ENCODE measurements at regions not wholly inside any gene's neighbourhood (a gene's known extent, or its start where the extent isn't known, plus 50 kb on each side); places are given as distances from the start of the nearest gene placed in this dataset.
"Not testable (repeated sequence)": the region's sequence is repeated elsewhere in the genome, so short reads cannot be mapped to it uniquely, and the experiment has no call there.

GRCh38 chr4:107366016-107366735, 330.1 kb upstream of the DKK2 start:
- no peaks in the 10 kb centered on the region for H3K36me3 Mint-ChIP-seq (ENCODE audit: low read depth)
- H3K27ac Mint-ChIP-seq = no peak overlapping the region
- no peaks in the 10 kb centered on the region for H3K9me3 Mint-ChIP-seq
- H3K27me3 Mint-ChIP-seq (ENCODE audit: low read depth) = no peaks in the 10 kb centered on the region
- DNase-seq (ENCODE audit: low spot score) = no peak
- H3K4me1 Mint-ChIP-seq (ENCODE audit: low read depth) = no peaks in the 10 kb centered on the region
- H3K4me3 Mint-ChIP-seq (ENCODE audit: low read depth) = no peak overlapping the region
- intact Hi-C loops (cut with micrococcal nuclease) = no loop called here

GRCh38 chr4:107363125-107363524, 327.0 kb upstream of the DKK2 start:
- peaks cover 1% of the 10 kb centered on the region for H3K27me3 Mint-ChIP-seq (ENCODE audit: low read depth)
- H3K4me3 Mint-ChIP-seq (ENCODE audit: low read depth) = no peak overlapping the region

GRCh38 chr4:107359208-107359607, 323.1 kb upstream of the DKK2 start:
- Mint-ChIP-seq H3K27me3 (ENCODE audit: low read depth) (peaks cover 1% of the 10 kb centered on the region), H3K9me3 (no peaks in the 10 kb centered on the region), H3K4me3 (ENCODE audit: low read depth) (no peak overlapping the region), H3K4me1 (ENCODE audit: low read depth) (no peaks in the 10 kb centered on the region), H3K36me3 (ENCODE audit: low read depth) (no peaks in the 10 kb centered on the region), H3K27ac (no peak overlapping the region)
- intact Hi-C loops (cut with micrococcal nuclease) = no loop called here
- DNase-seq (ENCODE audit: low spot score) = no peak

More at GRCh38 chr4:107363125-107363524, 327.0 kb upstream of the DKK2 start:
- intact Hi-C loops (cut with micrococcal nuclease) = no loop called here
- DNase-seq (ENCODE audit: low spot score) = no peak
- no peaks in the 10 kb centered on the region for H3K4me1 Mint-ChIP-seq (ENCODE audit: low read depth)
- H3K36me3 Mint-ChIP-seq (ENCODE audit: low read depth) = no peaks in the 10 kb centered on the region
- no peaks in the 10 kb centered on the region for H3K9me3 Mint-ChIP-seq
- no peak overlapping the region for H3K27ac Mint-ChIP-seq

GRCh38 chr4:107354304-107354703, 318.2 kb upstream of the DKK2 start:
- H3K4me3 Mint-ChIP-seq (ENCODE audit: low read depth); intact Hi-C loops (cut with micrococcal nuclease); H3K4me1 Mint-ChIP-seq (ENCODE audit: low read depth); H3K27me3 Mint-ChIP-seq (ENCODE audit: low read depth); H3K27ac Mint-ChIP-seq; H3K9me3 Mint-ChIP-seq; DNase-seq (ENCODE audit: low spot score); H3K36me3 Mint-ChIP-seq (ENCODE audit: low read depth): not testable (repeated sequence)

GRCh38 chr4:107351196-107351595, 315.1 kb upstream of the DKK2 start:
- Mint-ChIP-seq H3K4me1 (ENCODE audit: low read depth) (no peaks in the 10 kb centered on the region), H3K27me3 (ENCODE audit: low read depth) (no peaks in the 10 kb centered on the region), H3K4me3 (ENCODE audit: low read depth) (no peak overlapping the region), H3K9me3 (no peaks in the 10 kb centered on the region), H3K36me3 (ENCODE audit: low read depth) (no peaks in the 10 kb centered on the region), H3K27ac (no peak overlapping the region)
- intact Hi-C loops (cut with micrococcal nuclease) = no loop called here
- DNase-seq (ENCODE audit: low spot score) = no peak

- no peaks in the 10 kb centered on the region for H3K4me1 Mint-ChIP-seq (ENCODE audit: low read depth)
- H3K36me3 Mint-ChIP-seq (ENCODE audit: low read depth) = no peaks in the 10 kb centered on the region
- DNase-seq (ENCODE audit: low spot score) = no peak
- no peak overlapping the region for H3K27ac Mint-ChIP-seq
- H3K9me3 Mint-ChIP-seq = no peaks in the 10 kb centered on the region
- H3K27me3 Mint-ChIP-seq (ENCODE audit: low read depth) = no peaks in the 10 kb centered on the region
- intact Hi-C loops (cut with micrococcal nuclease) = no loop called here
- H3K4me3 Mint-ChIP-seq (ENCODE audit: low read depth) = no peak overlapping the region
Observed at GRCh38 chr4:107349732-107350131, 313.6 kb upstream of the DKK2 start.

- Mint-ChIP-seq H3K36me3 (ENCODE audit: low read depth) (no peaks in the 10 kb centered on the region), H3K4me3 (ENCODE audit: low read depth) (no peak overlapping the region), H3K9me3 (no peaks in the 10 kb centered on the region), H3K27ac (no peak overlapping the region), H3K4me1 (ENCODE audit: low read depth) (no peaks in the 10 kb centered on the region), H3K27me3 (ENCODE audit: low read depth) (no peaks in the 10 kb centered on the region)
- intact Hi-C loops (cut with micrococcal nuclease) = no loop called here
- DNase-seq (ENCODE audit: low spot score) = no peak
Observed at GRCh38 chr4:107349266-107349665, 313.2 kb upstream of the DKK2 start.

- no peak overlapping the region for H3K27ac Mint-ChIP-seq
- no peaks in the 10 kb centered on the region for H3K9me3 Mint-ChIP-seq
- no peak for DNase-seq (ENCODE audit: low spot score)
- no peaks in the 10 kb centered on the region for H3K27me3 Mint-ChIP-seq (ENCODE audit: low read depth)
- no peaks in the 10 kb centered on the region for H3K36me3 Mint-ChIP-seq (ENCODE audit: low read depth)
- no peak overlapping the region for H3K4me3 Mint-ChIP-seq (ENCODE audit: low read depth)
- intact Hi-C loops (cut with micrococcal nuclease) = no loop called here
- no peaks in the 10 kb centered on the region for H3K4me1 Mint-ChIP-seq (ENCODE audit: low read depth)
Observed at GRCh38 chr4:107348188-107349050, 312.3 kb upstream of the DKK2 start.

GRCh38 chr4:107333518-107333917, 297.4 kb upstream of the DKK2 start:
- H3K9me3 Mint-ChIP-seq = peaks cover 3% of the 10 kb centered on the region
- no peak for DNase-seq (ENCODE audit: low spot score)
- H3K27me3 Mint-ChIP-seq (ENCODE audit: low read depth) = no peaks in the 10 kb centered on the region
- no peaks in the 10 kb centered on the region for H3K4me1 Mint-ChIP-seq (ENCODE audit: low read depth)
- intact Hi-C loops (cut with micrococcal nuclease) = no loop called here
- H3K4me3 Mint-ChIP-seq (ENCODE audit: low read depth) = no peak overlapping the region
- H3K36me3 Mint-ChIP-seq (ENCODE audit: low read depth) = no peaks in the 10 kb centered on the region
- H3K27ac Mint-ChIP-seq = no peak overlapping the region

GRCh38 chr4:107332656-107333055, 296.5 kb upstream of the DKK2 start:
- H3K4me3 Mint-ChIP-seq (ENCODE audit: low read depth); DNase-seq (ENCODE audit: low spot score); H3K36me3 Mint-ChIP-seq (ENCODE audit: low read depth); intact Hi-C loops (cut with micrococcal nuclease); H3K27ac Mint-ChIP-seq; H3K4me1 Mint-ChIP-seq (ENCODE audit: low read depth); H3K27me3 Mint-ChIP-seq (ENCODE audit: low read depth); H3K9me3 Mint-ChIP-seq: not testable (repeated sequence)

- Mint-ChIP-seq H3K4me3 (ENCODE audit: low read depth) (no peak overlapping the region), H3K27me3 (ENCODE audit: low read depth) (no peaks in the 10 kb centered on the region), H3K4me1 (ENCODE audit: low read depth) (no peaks in the 10 kb centered on the region), H3K9me3 (peaks cover 5% of the 10 kb centered on the region), H3K36me3 (ENCODE audit: low read depth) (no peaks in the 10 kb centered on the region), H3K27ac (no peak overlapping the region)
- intact Hi-C loops (cut with micrococcal nuclease) = no loop called here
- no peak for DNase-seq (ENCODE audit: low spot score)
Observed at GRCh38 chr4:107330916-107331315, 294.8 kb upstream of the DKK2 start.

- intact Hi-C loops (cut with micrococcal nuclease) = no loop called here
- H3K4me1 Mint-ChIP-seq (ENCODE audit: low read depth) = no peaks in the 10 kb centered on the region
- no peaks in the 10 kb centered on the region for H3K36me3 Mint-ChIP-seq (ENCODE audit: low read depth)
- no peak for DNase-seq (ENCODE audit: low spot score)
- no peaks in the 10 kb centered on the region for H3K27me3 Mint-ChIP-seq (ENCODE audit: low read depth)
- H3K4me3 Mint-ChIP-seq (ENCODE audit: low read depth) = no peak overlapping the region
- H3K27ac Mint-ChIP-seq = no peak overlapping the region
- H3K9me3 Mint-ChIP-seq = no peaks in the 10 kb centered on the region
Observed at GRCh38 chr4:107319386-107319785, 283.3 kb upstream of the DKK2 start.

GRCh38 chr4:107318078-107318477, 282.0 kb upstream of the DKK2 start:
- H3K9me3 Mint-ChIP-seq = no peaks in the 10 kb centered on the region
- DNase-seq (ENCODE audit: low spot score) = no peak
- H3K36me3 Mint-ChIP-seq (ENCODE audit: low read depth) = no peaks in the 10 kb centered on the region
- H3K27me3 Mint-ChIP-seq (ENCODE audit: low read depth) = no peaks in the 10 kb centered on the region
- no peak overlapping the region for H3K4me3 Mint-ChIP-seq (ENCODE audit: low read depth)
- H3K4me1 Mint-ChIP-seq (ENCODE audit: low read depth) = no peaks in the 10 kb centered on the region
- intact Hi-C loops (cut with micrococcal nuclease) = no loop called here
- H3K27ac Mint-ChIP-seq = no peak overlapping the region

All from activated T-helper 2 cell treated with anti-CD3 and anti-CD28 coated beads, Interferon-gamma antibody, Interleukin-2, Interleukin-4, amounts not matched to agents 10 μg/mL and 5 μg/mL and 100 μg/mL, durations not matched to agents 14 hours and 24 hours and 36 hours (primary cell).